Tibial nerve (tissue), 4 donors: ENCODE measurements at regions not wholly inside any gene's neighbourhood (a gene's known extent, or its start where the extent isn't known, plus 50 kb on each side); places are given as distances from the start of the nearest gene placed in this dataset.

Source experiments
- DNase-seq, 2 donors: peaks; one replicate each; pipeline ENCODE4 v3.0.0-alpha.2; 2019; ENCODE audit warnings: low spot score in 2 of 2
- H3K27ac ChIP-seq, 4 donors: fragments of 200-600 bp; sonication (generic) in 3 of 4; one replicate each; pipeline ENCODE4 v1.5.1; 2017 to 2019; ENCODE audit warnings: mild to moderate bottlenecking in 1 of 4
- H3K27me3 ChIP-seq, 2 donors: fragments of 200-600 bp; sonication (generic) in 1 of 2; one replicate each; pipeline versions ENCODE4 v1.5.1 to v1.6.0; 2017 to 2019
- H3K36me3 ChIP-seq, 3 donors: fragments of 200-600 bp; sonication (generic); one replicate each; pipeline ENCODE4 v1.5.1; 2018 to 2019
- H3K4me1 ChIP-seq, 4 donors: fragments of 200-600 bp; sonication (generic) in 3 of 4; one replicate each; pipeline ENCODE4 v1.5.1; 2017 to 2019
- H3K4me3 ChIP-seq, 4 donors: fragments of 200-600 bp; sonication (generic) in 3 of 4; one replicate each; pipeline ENCODE4 v1.5.1; 2017 to 2019; ENCODE audit warnings: mild to moderate bottlenecking in 1 of 4, moderate library complexity in 1 of 4
- H3K9me3 ChIP-seq, 4 donors: fragments of 200-600 bp; sonication (generic) in 3 of 4; one replicate each; pipeline ENCODE4 v1.5.1; 2017 to 2019
- CTCF ChIP-seq, 5 experiments: fragments of 200-600 bp in 3 of 5; fragments of 450-650 bp in 2 of 5; sonication (generic) in 3 of 5; IDR thresholded peaks; one replicate each; pipeline ENCODE4 v1.5.1; 2016 to 2019; ENCODE audit warnings: antibody characterized with exemption in 5 of 5, mild to moderate bottlenecking in 3 of 5, moderate library complexity in 2 of 5
- EP300 ChIP-seq, 2 donors: sonication (generic); formaldehyde crosslinking; IDR thresholded peaks; one replicate each; pipeline ENCODE4 v1.6.1; 2017; ENCODE audit warnings: antibody characterized with exemption in 2 of 2, mild to moderate bottlenecking in 1 of 2
- POLR2A ChIP-seq, 2 donors: fragments of 450-650 bp; IDR thresholded peaks; one replicate each; pipeline ENCODE4 v1.6.1; 2017; ENCODE audit warnings: antibody characterized with exemption in 2 of 2, mild to moderate bottlenecking in 2 of 2, moderate library complexity in 2 of 2
- WGBS, 2 donors: methylation state at CpG; one replicate each; pipeline ENCODE4 v1.1.5; 2018; 5-methylcytosine and 5-hydroxymethylcytosine counted together

GRCh38 chr1:220342853-220343252 lies 70.6 kb upstream of the RAB3GAP2 start:
- Histone ChIP-seq H3K9me3 (no peaks in the 10 kb centered on the region), H3K4me3 (no peak overlapping the region), H3K4me1 (no peaks in the 10 kb centered on the region), H3K27ac (no peak overlapping the region), H3K27me3 (no peaks in the 10 kb centered on the region), H3K36me3 (no peaks in the 10 kb centered on the region)
- DNase-seq = no peak
- TF ChIP-seq EP300 (IDR thresholded peaks at IDR 0.05) = no peak
- TF ChIP-seq POLR2A (IDR thresholded peaks at IDR 0.05) = no peak
- TF ChIP-seq CTCF (IDR thresholded peaks at IDR 0.05) = no peak
- 84 to 90% methylated on average over 5 of the region's 5 CpGs for WGBS, 2 donors

GRCh38 chr1:220341126-220341525 lies 68.9 kb upstream of the RAB3GAP2 start:
- H3K27me3 ChIP-seq = no peaks in the 10 kb centered on the region
- TF ChIP-seq CTCF (IDR thresholded peaks at IDR 0.05) (no peak), POLR2A (IDR thresholded peaks at IDR 0.05) (no peak), EP300 (IDR thresholded peaks at IDR 0.05) (no peak)

GRCh38 chr1:220339581-220339980 lies 67.3 kb upstream of the RAB3GAP2 start:
- no peak for DNase-seq
- Histone ChIP-seq H3K4me3 (no peak overlapping the region), H3K27me3 (no peaks in the 10 kb centered on the region), H3K36me3 (no peaks in the 10 kb centered on the region), H3K27ac (no peak overlapping the region), H3K4me1 (no peaks in the 10 kb centered on the region), H3K9me3 (no peaks in the 10 kb centered on the region)
- WGBS, 2 donors = 86 to 96% methylated on average over 1 of the region's 1 CpG
- TF ChIP-seq POLR2A (IDR thresholded peaks at IDR 0.05) = no peak
- TF ChIP-seq CTCF (IDR thresholded peaks at IDR 0.05) = no peak
- TF ChIP-seq EP300 (IDR thresholded peaks at IDR 0.05) = no peak

More at GRCh38 chr1:220341126-220341525, 68.9 kb upstream of the RAB3GAP2 start:
- no peaks in the 10 kb centered on the region for H3K4me1 ChIP-seq
- no peak for DNase-seq
- H3K27ac ChIP-seq = no peak overlapping the region
- no peaks in the 10 kb centered on the region for H3K9me3 ChIP-seq
- no peaks in the 10 kb centered on the region for H3K36me3 ChIP-seq
- WGBS, 2 donors = 57 to 63% methylated on average over 1 of the region's 1 CpG
- H3K4me3 ChIP-seq = no peak overlapping the region

GRCh38 chr1:220338759-220339158 lies 66.5 kb upstream of the RAB3GAP2 start:
- no peak overlapping the region for H3K4me3 ChIP-seq
- H3K9me3 ChIP-seq = no peaks in the 10 kb centered on the region
- DNase-seq = no peak
- H3K36me3 ChIP-seq = no peaks in the 10 kb centered on the region
- no peak for TF ChIP-seq CTCF (IDR thresholded peaks at IDR 0.05)
- no peak for TF ChIP-seq POLR2A (IDR thresholded peaks at IDR 0.05)
- TF ChIP-seq EP300 (IDR thresholded peaks at IDR 0.05) = no peak
- no peaks in the 10 kb centered on the region for H3K27me3 ChIP-seq
- 78 to 82% methylated on average over 1 of the region's 1 CpG for WGBS, 2 donors
- H3K27ac ChIP-seq = no peak overlapping the region
- H3K4me1 ChIP-seq = no peaks in the 10 kb centered on the region

GRCh38 chr1:220336391-220337031 lies 64.3 kb upstream of the RAB3GAP2 start:
- 79 to 83% methylated on average over 6 of the region's 6 CpGs for WGBS, 2 donors
- Histone ChIP-seq H3K27ac (no peak overlapping the region), H3K4me3 (no peak overlapping the region), H3K36me3 (no peaks in the 10 kb centered on the region), H3K9me3 (no peaks in the 10 kb centered on the region), H3K27me3 (no peaks in the 10 kb centered on the region), H3K4me1 (no peaks in the 10 kb centered on the region)
- DNase-seq = no peak
- TF ChIP-seq EP300 (IDR thresholded peaks at IDR 0.05) (no peak), CTCF (IDR thresholded peaks at IDR 0.05) (no peak), POLR2A (IDR thresholded peaks at IDR 0.05) (no peak)
